AG04450 (cell line): ENCODE measurements at regions not wholly inside any gene's neighbourhood (a gene's known extent, or its start where the extent isn't known, plus 50 kb on each side); places are given as distances from the start of the nearest gene placed in this dataset.
"Not testable (repeated sequence)": the region's sequence is repeated elsewhere in the genome, so short reads cannot be mapped to it uniquely, and the experiment has no call there.

Experiments
- CTCF ChIA-PET: fragments of 300-600, 350-600 bp; formaldehyde crosslinking; extraction: SDS; loops from one replicate; lab custom pipeline; 2022; ENCODE audit warnings: antibody characterized with exemption, inconsistent platforms; lab: Charles Lee
- POLR2A ChIA-PET: fragments of 350-600 bp; formaldehyde crosslinking; extraction: SDS; loops from one replicate; lab custom pipeline; 2021; ENCODE audit warnings: antibody characterized with exemption, inconsistent platforms; lab: Yijun Ruan, JAX
- DNase-seq: peaks from one replicate; pipeline ENCODE4 v3.0.0-alpha.2; 2011; ENCODE audit warnings: low read depth, low spot score
- H3K27ac ChIP-seq: one replicate; pipeline ENCODE4 v1.5.1; 2012; ENCODE audit warnings: low read depth, low read length, control low read depth
- H3K27me3 ChIP-seq: one replicate; pipeline ENCODE4 v1.6.0; 2012; ENCODE audit warnings: low read length; ENCODE audit not compliant: control insufficient read depth, insufficient read depth
- H3K4me3 ChIP-seq: 2 replicates; pipeline ENCODE4 v1.5.1; 2011; ENCODE audit warnings: mild to moderate bottlenecking, low read depth, low read length, control low read depth
- H3K9me3 ChIP-seq: 2 replicates; pipeline ENCODE4 v1.5.1; 2012; ENCODE audit warnings: low read length; ENCODE audit not compliant: control insufficient read depth, insufficient read depth
- TF ChIP-seq, protein P1 (sequence below): IDR thresholded peaks from 2 replicates; pipeline ENCODE4 v1.5.1; 2011; ENCODE audit warnings: low read depth, low read length, control low read depth, inconsistent platforms

DNA sequence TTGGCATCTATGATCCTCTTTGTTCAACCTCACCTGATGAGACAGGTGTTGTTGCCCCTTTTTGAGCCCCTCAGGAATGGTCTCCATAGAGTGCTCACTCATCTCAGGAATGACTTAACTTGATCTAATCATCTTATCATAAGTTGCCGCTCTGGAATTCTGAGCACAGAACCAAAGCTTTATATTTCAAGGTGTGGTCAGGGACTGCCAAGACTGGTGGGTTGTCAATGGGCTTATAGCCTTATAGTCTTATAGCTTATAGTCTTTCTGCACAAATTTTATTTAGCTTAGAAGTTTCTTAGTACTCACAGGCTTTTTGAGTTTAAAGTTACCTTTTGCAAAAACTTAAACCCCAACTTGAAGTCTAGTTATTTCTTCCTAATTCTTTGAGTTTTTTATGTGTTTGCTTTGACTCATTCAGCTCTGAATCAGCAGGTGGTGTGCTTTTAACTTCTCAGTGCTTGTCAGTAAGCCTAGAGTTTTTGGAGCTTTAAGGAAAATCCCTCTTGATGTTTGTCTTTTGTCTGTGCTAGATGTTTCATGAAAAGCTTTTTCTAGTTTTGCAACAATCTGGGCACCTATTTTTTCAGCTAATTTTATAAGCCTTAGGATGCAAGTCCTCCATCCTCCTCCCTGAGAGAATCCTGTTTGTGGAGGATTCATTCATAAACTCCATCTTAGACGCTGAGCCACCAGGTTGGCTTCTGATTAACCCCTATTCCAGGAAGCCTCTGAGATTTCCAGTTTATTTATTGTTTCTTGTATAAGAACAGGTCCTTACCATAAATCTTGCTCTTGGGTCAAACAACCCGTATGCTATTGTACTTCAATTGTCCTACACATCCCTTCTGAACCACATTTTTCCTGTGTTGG lies 72.3 kb upstream of the SSTR4 start:
- H3K9me3 ChIP-seq = no peaks in the 10 kb centered on the region
- ChIA-PET POLR2A (no interaction called here), CTCF (no interaction called here)
- TF ChIP-seq, protein P1, sequence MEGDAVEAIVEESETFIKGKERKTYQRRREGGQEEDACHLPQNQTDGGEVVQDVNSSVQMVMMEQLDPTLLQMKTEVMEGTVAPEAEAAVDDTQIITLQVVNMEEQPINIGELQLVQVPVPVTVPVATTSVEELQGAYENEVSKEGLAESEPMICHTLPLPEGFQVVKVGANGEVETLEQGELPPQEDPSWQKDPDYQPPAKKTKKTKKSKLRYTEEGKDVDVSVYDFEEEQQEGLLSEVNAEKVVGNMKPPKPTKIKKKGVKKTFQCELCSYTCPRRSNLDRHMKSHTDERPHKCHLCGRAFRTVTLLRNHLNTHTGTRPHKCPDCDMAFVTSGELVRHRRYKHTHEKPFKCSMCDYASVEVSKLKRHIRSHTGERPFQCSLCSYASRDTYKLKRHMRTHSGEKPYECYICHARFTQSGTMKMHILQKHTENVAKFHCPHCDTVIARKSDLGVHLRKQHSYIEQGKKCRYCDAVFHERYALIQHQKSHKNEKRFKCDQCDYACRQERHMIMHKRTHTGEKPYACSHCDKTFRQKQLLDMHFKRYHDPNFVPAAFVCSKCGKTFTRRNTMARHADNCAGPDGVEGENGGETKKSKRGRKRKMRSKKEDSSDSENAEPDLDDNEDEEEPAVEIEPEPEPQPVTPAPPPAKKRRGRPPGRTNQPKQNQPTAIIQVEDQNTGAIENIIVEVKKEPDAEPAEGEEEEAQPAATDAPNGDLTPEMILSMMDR = no peak
- DNase-seq = no peak
- H3K27ac ChIP-seq = no peak overlapping the region
- H3K27me3 ChIP-seq = no peaks in the 10 kb centered on the region
- no peak overlapping the region for H3K4me3 ChIP-seq

DNA sequence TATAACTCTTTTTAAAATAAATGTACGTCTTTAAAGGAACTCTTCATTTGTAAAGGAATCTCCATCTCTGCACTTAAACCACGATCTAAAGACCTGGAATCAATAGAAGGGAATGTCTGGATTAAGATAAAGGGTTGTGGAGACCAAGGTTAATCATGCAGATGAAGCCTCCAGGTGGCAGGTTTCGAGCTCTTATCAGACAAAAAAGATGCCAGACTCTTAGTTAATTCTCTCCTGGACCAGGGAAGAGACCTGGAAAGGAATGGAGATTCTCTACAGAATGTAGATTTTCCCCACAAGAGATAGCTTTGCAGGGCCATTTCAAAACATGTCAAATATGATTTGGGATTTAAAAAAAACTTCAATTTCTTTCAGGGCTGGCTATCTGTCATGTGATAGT lies 71.5 kb upstream of the SSTR4 start:
- no peak for DNase-seq
- Histone ChIP-seq H3K27ac (no peak overlapping the region), H3K4me3 (no peak overlapping the region), H3K27me3 (no peaks in the 10 kb centered on the region), H3K9me3 (no peaks in the 10 kb centered on the region)
- TF ChIP-seq, protein P1 = no peak
- POLR2A ChIA-PET = no interaction called here
- CTCF ChIA-PET = no interaction called here

DNA sequence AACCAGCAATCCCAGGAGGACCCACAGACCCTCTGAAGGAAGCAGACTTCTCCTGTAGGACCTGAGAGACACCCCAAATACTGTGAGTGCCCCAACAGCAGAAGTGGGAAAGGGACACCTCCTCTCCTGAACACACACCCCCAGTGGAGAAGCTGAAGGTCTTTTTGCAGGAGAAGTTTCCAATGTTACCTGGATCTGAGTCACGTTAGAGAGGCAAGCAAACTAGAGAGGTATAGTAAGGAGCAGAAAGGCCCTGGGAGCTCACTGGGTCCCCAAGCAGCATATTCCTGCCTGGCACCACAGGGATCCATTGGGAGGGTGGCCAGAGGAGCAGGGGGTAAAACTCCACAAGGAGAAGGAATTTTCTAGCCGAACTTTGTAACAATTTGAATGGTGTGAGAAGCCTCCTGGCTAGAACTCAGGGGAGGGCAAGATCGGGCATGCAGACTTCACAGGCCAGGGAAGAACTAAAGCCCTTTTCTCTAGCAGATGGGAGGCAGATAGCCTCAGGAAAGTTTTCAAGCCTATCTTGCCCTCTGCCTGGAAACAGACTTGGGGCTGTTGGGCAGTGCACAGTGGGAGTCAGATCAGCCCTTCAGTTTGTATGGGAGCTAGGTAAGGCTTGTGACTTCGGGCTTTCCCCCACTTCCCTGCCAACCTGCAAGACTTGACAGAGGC lies 68.2 kb upstream of the SSTR4 start:
- no peak for DNase-seq
- Histone ChIP-seq H3K27ac (no peak overlapping the region), H3K4me3 (no peak overlapping the region), H3K9me3 (no peaks in the 10 kb centered on the region), H3K27me3 (no peaks in the 10 kb centered on the region)
- ChIA-PET CTCF (interaction anchor here (0.5 kb wide), 1 partner anchor 383 kb away, joined by 7 read pairs; no protein-coding TSS in a partner anchor), POLR2A (no interaction called here)
- TF ChIP-seq, protein P1 = no peak

DNA sequence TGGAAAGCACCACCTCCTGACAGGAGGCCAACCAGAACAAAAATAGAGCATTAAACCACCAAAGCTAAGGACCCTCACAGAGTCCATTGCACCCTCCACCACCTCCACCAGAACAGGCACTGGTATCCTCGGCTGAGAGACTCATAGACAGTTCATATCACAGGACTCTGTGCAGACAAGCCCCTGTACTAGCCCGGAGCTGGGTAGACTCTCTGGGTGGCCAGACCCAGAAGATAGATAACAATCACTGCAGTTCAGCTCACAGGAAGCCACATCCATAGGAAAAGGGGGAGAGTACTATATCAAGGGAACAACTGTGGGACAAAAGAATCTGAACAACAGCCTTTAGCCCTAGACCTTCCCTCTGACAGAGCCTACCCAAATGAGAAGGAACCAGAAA lies 67.4 kb upstream of the SSTR4 start:
- POLR2A ChIA-PET, H3K9me3 ChIP-seq, H3K4me3 ChIP-seq, H3K27ac ChIP-seq, DNase-seq, CTCF ChIA-PET, H3K27me3 ChIP-seq: not testable (repeated sequence)

DNA sequence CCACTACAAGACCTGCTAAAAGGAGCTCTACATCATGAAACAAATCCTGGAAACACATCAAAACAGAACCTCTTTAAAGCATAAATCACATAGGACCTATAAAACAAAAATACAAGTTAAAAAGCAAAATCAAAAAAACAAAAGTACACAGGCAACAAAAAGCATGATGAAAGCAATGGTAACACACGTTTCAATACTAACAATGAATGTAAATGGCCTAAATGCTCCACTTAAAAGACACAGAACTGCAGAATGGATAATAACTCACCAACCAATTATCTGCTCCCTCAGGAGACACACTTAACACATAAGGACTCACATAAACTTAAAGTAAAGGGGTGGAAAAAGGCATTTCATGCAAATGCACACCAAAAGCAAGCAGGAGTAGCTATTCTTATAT lies 66.1 kb upstream of the SSTR4 start:
- H3K4me3 ChIP-seq, H3K9me3 ChIP-seq, H3K27ac ChIP-seq, H3K27me3 ChIP-seq, CTCF ChIA-PET, DNase-seq, POLR2A ChIA-PET: not testable (repeated sequence)

DNA sequence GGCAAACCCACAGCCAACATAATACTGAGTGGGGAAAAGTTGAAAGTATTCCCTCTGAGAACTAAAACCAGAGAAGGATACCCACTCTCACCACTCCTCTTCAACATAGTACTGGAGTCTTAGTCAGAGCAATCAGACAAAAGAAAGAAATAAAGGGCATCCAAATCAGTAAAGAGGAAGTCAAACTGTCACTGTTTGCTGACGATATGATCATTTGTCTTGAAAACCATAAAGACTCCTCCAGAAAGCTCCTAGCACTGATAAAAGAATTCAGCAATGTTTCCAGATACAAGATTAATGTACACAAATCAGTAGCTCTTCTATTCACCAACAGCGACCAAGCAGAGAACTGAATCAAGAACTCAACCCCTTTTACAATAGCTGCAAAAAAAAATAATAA lies 64.0 kb upstream of the SSTR4 start:
- H3K9me3 ChIP-seq, H3K27me3 ChIP-seq, H3K27ac ChIP-seq, CTCF ChIA-PET, H3K4me3 ChIP-seq, POLR2A ChIA-PET, DNase-seq: not testable (repeated sequence)
